ENCODE measurements at regions not wholly inside any gene's neighbourhood (a gene's known extent, or its start where the extent isn't known, plus 50 kb on each side); places are given as distances from the start of the nearest gene placed in this dataset.
A peak's percentile ranks its signal among the peaks of the same experiment; 100 is the strongest.

- FAIRE-seq = no peak
These were observed 201.9 kb upstream of the JAG1 start for GRCh38 chr20:10875653-10876052.

GRCh38 chr20:10876558-10876957 lies 202.8 kb upstream of the JAG1 start:
- ChIA-PET CTCF (ENCODE audit: low intra/inter-chr PET ratio, low total read pairs) (no interaction called here), POLR2A (no interaction called here)
- in situ Hi-C loops (cut with HindIII; ENCODE audit: extremely low pct_ligation_motif_present, low pct_unique_long_range_greater_than_20kb) = no loop called here
- Histone ChIP-seq H3K9ac (ENCODE audit: insufficient read depth, low read depth, low read length) (no peak overlapping the region), H4K20me1 (ENCODE audit: insufficient read depth, low read length) (no peaks in the 10 kb centered on the region), H3K9me3 (ENCODE audit: low read length) (peaks cover 6% of the 10 kb centered on the region; the same call in 1 of the 2 replicates), H3K4me2 (ENCODE audit: low read depth, low read length) (no peak overlapping the region), H3K4me3 (replicated peaks in 1 of 3; ENCODE audit: insufficient read depth in 1 of 3, low read depth in 2 of 3, low read length in 3 of 3) (no peak overlapping the region), H2AFZ (ENCODE audit: low read length) (no peak overlapping the region), H3K4me1 (ENCODE audit: insufficient read depth, low read length) (no peaks in the 10 kb centered on the region), H3K27ac (ENCODE audit: extremely low read length, insufficient read depth, low read length) (no peak overlapping the region), H3K27me3 (ENCODE audit: control insufficient read depth in 1 of 2, insufficient read depth in 2 of 2, low read length in 2 of 2) (no peaks in the 10 kb centered on the region; a peak in 2 of 5 replicates), H3K36me3 (replicated peaks in 1 of 2; ENCODE audit: control insufficient read depth in 1 of 2, insufficient read depth in 2 of 2, low read length in 2 of 2) (no peaks in the 10 kb centered on the region), H3K79me2 (ENCODE audit: insufficient read depth, low read length) (no peaks in the 10 kb centered on the region)
- WGBS (ENCODE audit: low lambda C conversion rate) = 73% methylated on average over 1 of the region's 1 CpG
- BruUV-seq (replicated peaks) = no TSS peak
- intact Hi-C loops (cut with micrococcal nuclease; ENCODE audit: unreplicated experiment) = no loop called here
- DNase-seq (ENCODE audit: low spot score) (no peak), FAIRE-seq (no peak), ATAC-seq (no peak)
- TF ChIP-seq ZNF230 (CRISPR knock-in tag; IDR thresholded peaks at IDR 0.05) = no peak
- TF ChIP-seq KMT2A (CRISPR knock-in tag; IDR thresholded peaks at IDR 0.05) = no peak
- TF ChIP-seq NFATC3 (CRISPR knock-in tag; IDR thresholded peaks at IDR 0.05) = no peak
- TF ChIP-seq ZNF329 (CRISPR knock-in tag; IDR thresholded peaks at IDR 0.05; ENCODE audit: low read depth) = no peak
- no peak for TF ChIP-seq NCOA2 (CRISPR knock-in tag; IDR thresholded peaks at IDR 0.05)
- no peak for TF ChIP-seq ZZZ3 (CRISPR knock-in tag; IDR thresholded peaks at IDR 0.05; ENCODE audit: borderline replicate concordance)
- no peak for TF ChIP-seq ZNF562 (CRISPR knock-in tag; IDR thresholded peaks at IDR 0.05; ENCODE audit: borderline replicate concordance)
- TF ChIP-seq FOXC1 (CRISPR knock-in tag; IDR thresholded peaks at IDR 0.05; ENCODE audit: borderline replicate concordance) = no peak
- TF ChIP-seq ZBTB43 (CRISPR knock-in tag; conservative IDR thresholded peaks at IDR 0.05) = no peak
- TF ChIP-seq MYC (CRISPR knock-in tag; IDR thresholded peaks at IDR 0.05; ENCODE audit: borderline replicate concordance) = no peak
- TF ChIP-seq ZNF281 (CRISPR knock-in tag; IDR thresholded peaks at IDR 0.05; ENCODE audit: borderline replicate concordance) = no peak
- no peak for TF ChIP-seq RBFOX2 (IDR thresholded peaks at IDR 0.05; ENCODE audit: low read depth, low read length)

More at GRCh38 chr20:10875653-10876052, 201.9 kb upstream of the JAG1 start:
- DNase-seq (ENCODE audit: low spot score) = no peak
- ChIA-PET CTCF (ENCODE audit: low intra/inter-chr PET ratio, low total read pairs) (no interaction called here), POLR2A (no interaction called here)
- no peak overlapping the region for H2AFZ ChIP-seq (ENCODE audit: low read length)
- in situ Hi-C loops (cut with HindIII; ENCODE audit: extremely low pct_ligation_motif_present, low pct_unique_long_range_greater_than_20kb) (no loop called here), intact Hi-C loops (cut with micrococcal nuclease; ENCODE audit: unreplicated experiment) (no loop called here)
- H3K79me2 ChIP-seq (ENCODE audit: insufficient read depth, low read length) = no peaks in the 10 kb centered on the region
- peaks cover 6% of the 10 kb centered on the region; the same call in 1 of the 2 replicates for H3K9me3 ChIP-seq (ENCODE audit: low read length)
- H3K4me1 ChIP-seq (ENCODE audit: insufficient read depth, low read length) = no peaks in the 10 kb centered on the region
- no peak for ATAC-seq
- TF ChIP-seq RBAK (CRISPR knock-in tag; IDR thresholded peaks at IDR 0.05) (peak; percentile 91), ZNF704 (CRISPR knock-in tag; IDR thresholded peaks at IDR 0.05; ENCODE audit: borderline replicate concordance) (no peak)
- H3K4me2 ChIP-seq (ENCODE audit: low read depth, low read length) = no peak overlapping the region
- H3K36me3 ChIP-seq (replicated peaks in 1 of 2; ENCODE audit: control insufficient read depth in 1 of 2, insufficient read depth in 2 of 2, low read length in 2 of 2) = no peaks in the 10 kb centered on the region
- H3K4me3 ChIP-seq (replicated peaks in 1 of 3; ENCODE audit: insufficient read depth in 1 of 3, low read depth in 2 of 3, low read length in 3 of 3) = no peak overlapping the region
- no peak overlapping the region for H3K27ac ChIP-seq (ENCODE audit: extremely low read length, insufficient read depth, low read length)
- BruUV-seq (replicated peaks) = no TSS peak
- no peaks in the 10 kb centered on the region for H4K20me1 ChIP-seq (ENCODE audit: insufficient read depth, low read length)
- H3K27me3 ChIP-seq (ENCODE audit: control insufficient read depth in 1 of 2, insufficient read depth in 2 of 2, low read length in 2 of 2) = no peaks in the 10 kb centered on the region; a peak in 1 of 5 replicates
- no peak overlapping the region for H3K9ac ChIP-seq (ENCODE audit: insufficient read depth, low read depth, low read length)
- WGBS (ENCODE audit: low lambda C conversion rate) = 49% methylated on average over 2 of the region's 2 CpGs
